G401 (cell line): ENCODE measurements at regions not wholly inside any gene's neighbourhood (a gene's known extent, or its start where the extent isn't known, plus 50 kb on each side); places are given as distances from the start of the nearest gene placed in this dataset.
"Not testable (repeated sequence)": the region's sequence is repeated elsewhere in the genome, so short reads cannot be mapped to it uniquely, and the experiment has no call there.

Experiments
- DNase-seq: peaks from one replicate; pipeline ENCODE4 v3.0.0-alpha.2; 2015; ENCODE audit warnings: low spot score
- in situ Hi-C: cut with HindIII; loops from 2 replicates; pipeline ENCODE4 v1.10.0; 2016; ENCODE audit warnings: low sequenced_read_pairs, mixed read lengths

- DNase-seq, result no peak
- in situ Hi-C loops, result no loop called here
Observed at GRCh38 chrX:148229801-148230303, 248.7 kb downstream of the FMR1NB start.

GRCh38 chrX:148259990-148260389 is 240.4 kb upstream of the AFF2 start:
- in situ Hi-C loops, result no loop called here
- no peak for DNase-seq

GRCh38 chrX:148265829-148266228 is 234.6 kb upstream of the AFF2 start:
- in situ Hi-C loops, result no loop called here
- no peak for DNase-seq

- DNase-seq, result no peak
- in situ Hi-C loops, result no loop called here
Observed at GRCh38 chrX:148268673-148269072, 231.7 kb upstream of the AFF2 start.

- no peak for DNase-seq
- in situ Hi-C loops, result no loop called here
Observed at GRCh38 chrX:148269513-148269912, 230.9 kb upstream of the AFF2 start.

GRCh38 chrX:148270499-148270898 is 229.9 kb upstream of the AFF2 start:
- DNase-seq, result no peak
- in situ Hi-C loops, result no loop called here

- in situ Hi-C loops, result no loop called here
- no peak for DNase-seq
Observed at GRCh38 chrX:148271263-148271662, 229.2 kb upstream of the AFF2 start.

- DNase-seq, result no peak
- in situ Hi-C loops, result no loop called here
Observed at GRCh38 chrX:148281920-148282319, 218.5 kb upstream of the AFF2 start.

- DNase-seq, result no peak
- in situ Hi-C loops, result no loop called here
Observed at GRCh38 chrX:148282504-148282903, 217.9 kb upstream of the AFF2 start.

GRCh38 chrX:148284056-148284455 is 216.4 kb upstream of the AFF2 start:
- in situ Hi-C loops, result no loop called here
- DNase-seq, result no peak

GRCh38 chrX:148284821-148285220 is 215.6 kb upstream of the AFF2 start:
- in situ Hi-C loops, result no loop called here
- DNase-seq, result no peak

GRCh38 chrX:148288451-148288850 is 212.0 kb upstream of the AFF2 start:
- in situ Hi-C loops, result no loop called here

GRCh38 chrX:148290041-148290440 is 210.4 kb upstream of the AFF2 start:
- DNase-seq, result no peak
- in situ Hi-C loops, result no loop called here

More at GRCh38 chrX:148288451-148288850, 212.0 kb upstream of the AFF2 start:
- peak; percentile 9 for DNase-seq

- DNase-seq, result no peak
- in situ Hi-C loops, result no loop called here
Observed at GRCh38 chrX:148290931-148291330, 209.5 kb upstream of the AFF2 start.

- no peak for DNase-seq
- in situ Hi-C loops, result no loop called here
Observed at GRCh38 chrX:148298737-148299136, 201.7 kb upstream of the AFF2 start.

GRCh38 chrX:148305214-148305613 is 195.2 kb upstream of the AFF2 start:
- in situ Hi-C loops, DNase-seq: not testable (repeated sequence)

- no peak for DNase-seq
- in situ Hi-C loops, result no loop called here
Observed at GRCh38 chrX:148309413-148309812, 191.0 kb upstream of the AFF2 start.

GRCh38 chrX:148310426-148311165 is 189.8 kb upstream of the AFF2 start:
- DNase-seq, result no peak

GRCh38 chrX:148311544-148311943 is 188.9 kb upstream of the AFF2 start:
- in situ Hi-C loops, result no loop called here
- DNase-seq, result no peak

More at GRCh38 chrX:148310426-148311165, 189.8 kb upstream of the AFF2 start:
- in situ Hi-C loops, result no loop called here

GRCh38 chrX:148314876-148315275 is 185.5 kb upstream of the AFF2 start:
- DNase-seq, result no peak
- in situ Hi-C loops, result no loop called here

- DNase-seq, result no peak
- in situ Hi-C loops, result no loop called here
Observed at GRCh38 chrX:148316446-148316845, 184.0 kb upstream of the AFF2 start.
